OCI-M1 (cell line): ENCODE measurements at regions not wholly inside any gene's neighbourhood (a gene's known extent, or its start where the extent isn't known, plus 50 kb on each side); places are given as distances from the start of the nearest gene placed in this dataset.
"Not testable (repeated sequence)": the region's sequence is repeated elsewhere in the genome, so short reads cannot be mapped to it uniquely, and the experiment has no call there.

ENCODE experiments used
- DNase-seq: peaks from one replicate; lab custom pipeline; 2025; lab: John Stamatoyannopoulos, UW

GRCh38 chr20:57999465-58000111, 228.9 kb downstream of the ANKRD60 start:
- no peak for DNase-seq

GRCh38 chr20:57998981-57999464, 229.4 kb downstream of the ANKRD60 start:
- no peak for DNase-seq

GRCh38 chr20:57998276-57998675, 230.2 kb downstream of the ANKRD60 start:
- DNase-seq: no peak

GRCh38 chr20:57996936-57997890, 231.2 kb downstream of the ANKRD60 start:
- no peak for DNase-seq

GRCh38 chr20:57996465-57996864, 232.0 kb downstream of the ANKRD60 start:
- no peak for DNase-seq

- no peak for DNase-seq
These were observed 233.0 kb downstream of the ANKRD60 start for GRCh38 chr20:57995381-57995977.

GRCh38 chr20:57993716-57994431, 234.6 kb downstream of the ANKRD60 start:
- no peak for DNase-seq

GRCh38 chr20:57991211-57991881, 237.1 kb downstream of the ANKRD60 start:
- DNase-seq: no peak

GRCh38 chr20:57990396-57990987, 238.0 kb downstream of the ANKRD60 start:
- DNase-seq: no peak

- DNase-seq: no peak
These were observed 239.6 kb downstream of the ANKRD60 start for GRCh38 chr20:57988828-57989227.

- DNase-seq: no peak
These were observed 240.0 kb downstream of the ANKRD60 start for GRCh38 chr20:57988422-57988821.

- no peak for DNase-seq
These were observed 240.8 kb downstream of the ANKRD60 start for GRCh38 chr20:57987659-57988058.

- DNase-seq: no peak
These were observed 241.8 kb downstream of the ANKRD60 start for GRCh38 chr20:57986666-57987065.

- DNase-seq: no peak
These were observed 243.2 kb downstream of the ANKRD60 start for GRCh38 chr20:57985278-57985677.

- no peak for DNase-seq
These were observed 245.4 kb downstream of the ANKRD60 start for GRCh38 chr20:57983082-57983481.

- DNase-seq: no peak
These were observed 247.9 kb downstream of the ANKRD60 start for GRCh38 chr20:57980506-57980905.

- no peak for DNase-seq
These were observed 250.9 kb downstream of the ANKRD60 start for GRCh38 chr20:57977569-57977968.

GRCh38 chr20:57977141-57977540, 251.3 kb downstream of the ANKRD60 start:
- DNase-seq: no peak

- no peak for DNase-seq
These were observed 253.6 kb downstream of the ANKRD60 start for GRCh38 chr20:57974863-57975262.

GRCh38 chr20:57973886-57974285, 254.6 kb downstream of the ANKRD60 start:
- no peak for DNase-seq

- DNase-seq: not testable (repeated sequence)
These were observed 256.9 kb downstream of the ANKRD60 start for GRCh38 chr20:57971583-57971982.
